ENCODE measurements at regions not wholly inside any gene's neighbourhood (a gene's known extent, or its start where the extent isn't known, plus 50 kb on each side); places are given as distances from the start of the nearest gene placed in this dataset.

- DNase-seq, result no peak
Observed at GRCh38 chr7:156456032-156456431, 184.5 kb upstream of the RNF32 start.

- DNase-seq, result no peak
Observed at GRCh38 chr7:156450473-156450872, 190.1 kb upstream of the RNF32 start.

GRCh38 chr7:156448918-156449317 is 191.7 kb upstream of the RNF32 start:
- no peak for DNase-seq

- DNase-seq, result no peak
Observed at GRCh38 chr7:156446990-156447389, 193.6 kb upstream of the RNF32 start.

GRCh38 chr7:156445997-156446761 is 194.4 kb upstream of the RNF32 start:
- no peak for DNase-seq

- DNase-seq, result no peak
Observed at GRCh38 chr7:156442516-156442915, 198.1 kb upstream of the RNF32 start.

GRCh38 chr7:156440456-156440855 is 200.1 kb upstream of the RNF32 start:
- DNase-seq, result no peak

GRCh38 chr7:156438011-156438410 is 202.6 kb upstream of the RNF32 start:
- DNase-seq, result no peak

GRCh38 chr7:156437021-156437614 is 203.5 kb upstream of the RNF32 start:
- DNase-seq, result no peak

- DNase-seq, result no peak
Observed at GRCh38 chr7:156435486-156436231, 204.9 kb upstream of the RNF32 start.

GRCh38 chr7:156434706-156435105 is 205.9 kb upstream of the RNF32 start:
- DNase-seq, result no peak

- DNase-seq, result no peak
Observed at GRCh38 chr7:156432018-156432417, 208.6 kb upstream of the RNF32 start.

- no peak for DNase-seq
Observed at GRCh38 chr7:156430109-156430508, 210.5 kb upstream of the RNF32 start.

- no peak for DNase-seq
Observed at GRCh38 chr7:156429514-156429913, 211.1 kb upstream of the RNF32 start.

- DNase-seq, result no peak
Observed at GRCh38 chr7:156423876-156424275, 216.7 kb upstream of the RNF32 start.

- no peak for DNase-seq
Observed at GRCh38 chr7:156420496-156420895, 220.1 kb upstream of the RNF32 start.

- DNase-seq, result no peak
Observed at GRCh38 chr7:156419782-156420181, 220.8 kb upstream of the RNF32 start.

GRCh38 chr7:156402255-156402654 is 238.3 kb upstream of the RNF32 start:
- DNase-seq, result no peak

GRCh38 chr7:156401617-156402016 is 239.0 kb upstream of the RNF32 start:
- DNase-seq, result no peak

GRCh38 chr7:156400046-156400445 is 240.5 kb upstream of the RNF32 start:
- DNase-seq, result no peak

- DNase-seq, result no peak
Observed at GRCh38 chr7:156397249-156397648, 243.3 kb upstream of the RNF32 start.

GRCh38 chr7:156389116-156389692 is 251.4 kb upstream of the RNF32 start:
- DNase-seq, result no peak
